GM18498 (cell line): ENCODE measurements at regions not wholly inside any gene's neighbourhood (a gene's known extent, or its start where the extent isn't known, plus 50 kb on each side); places are given as distances from the start of the nearest gene placed in this dataset.

Experiments used
- ATAC-seq: cut with Tn5 transposase; IDR thresholded peaks from one replicate; pipeline ENCODE4 v1.9.1; 2021; ENCODE audit warnings: mild to moderate bottlenecking, moderate library complexity; ENCODE audit not compliant: unreplicated experiment

DNA sequence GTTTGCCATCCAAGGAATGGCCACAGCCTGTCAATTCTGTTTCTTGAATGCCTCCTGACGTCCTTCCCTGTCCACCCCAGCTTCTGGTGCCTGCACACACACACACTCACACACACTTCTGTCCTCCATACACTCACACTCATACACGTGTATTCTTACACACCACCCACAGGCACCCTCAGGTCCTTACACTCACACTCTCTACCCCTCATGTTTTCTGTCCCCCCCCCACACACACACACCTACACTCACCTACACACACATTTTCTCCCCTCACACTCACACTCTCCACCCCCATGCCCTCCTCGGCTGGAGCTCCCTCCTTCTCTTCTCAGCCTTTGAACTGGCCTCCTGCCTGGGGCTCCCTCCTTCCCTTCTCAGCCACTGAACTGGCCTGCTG is 148.0 kb upstream of the SALL3 start:
- ATAC-seq, result no peak

DNA sequence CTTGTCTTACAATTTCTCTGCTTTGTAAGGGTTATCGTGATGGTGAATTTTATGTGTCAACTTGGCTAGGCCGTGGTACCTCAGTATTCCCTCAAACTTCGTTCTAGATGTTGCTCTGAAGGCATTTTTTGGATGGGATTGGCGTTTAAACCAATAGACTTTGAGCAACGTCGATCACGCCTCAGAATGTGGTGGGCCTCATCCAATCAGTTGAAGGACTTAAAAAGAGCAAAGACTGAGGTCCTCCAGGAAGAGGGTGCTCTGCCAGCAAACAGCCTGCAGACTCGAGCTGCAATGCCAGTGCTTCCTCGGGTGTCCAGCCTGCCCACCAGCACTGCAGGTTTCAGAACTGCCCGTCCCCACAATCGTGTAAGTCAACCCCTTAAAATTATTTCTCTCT is 145.8 kb upstream of the SALL3 start:
- ATAC-seq, result no peak

DNA sequence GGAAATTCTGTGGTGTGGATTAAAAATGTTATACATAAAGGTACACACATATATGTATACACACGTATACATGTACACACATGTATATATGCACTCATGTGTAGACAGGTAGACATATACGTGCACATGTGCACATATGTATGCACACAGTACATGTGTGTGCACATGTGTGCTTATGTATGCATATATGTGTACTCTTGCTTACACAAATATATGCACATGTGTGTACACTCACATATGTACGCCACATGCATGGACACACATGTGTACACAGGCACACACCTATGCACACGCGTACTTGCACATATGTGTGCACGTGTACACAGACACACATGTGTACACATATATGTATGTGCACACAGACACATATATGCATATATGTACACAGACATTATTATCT is 142.8 kb upstream of the SALL3 start:
- no peak for ATAC-seq

DNA sequence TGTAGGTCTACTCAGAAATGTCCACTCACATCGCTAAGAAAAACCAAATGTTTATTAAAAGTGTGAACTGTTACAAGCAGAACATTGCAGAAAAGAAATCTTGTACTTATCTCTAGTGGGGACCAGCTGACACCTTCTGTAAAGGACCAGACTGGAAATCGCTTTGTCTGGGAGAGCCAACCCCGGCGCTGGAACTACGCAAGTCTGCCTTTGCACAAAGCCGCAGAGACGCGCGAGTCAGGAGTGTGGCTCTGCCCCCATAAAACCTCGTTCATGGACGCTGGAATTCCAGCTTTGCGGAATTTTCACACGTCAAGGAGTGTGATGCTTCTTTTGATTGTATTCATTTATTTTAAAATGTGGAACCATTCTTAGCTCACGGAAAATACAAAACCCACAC is 141.9 kb upstream of the SALL3 start:
- ATAC-seq, result no peak

DNA sequence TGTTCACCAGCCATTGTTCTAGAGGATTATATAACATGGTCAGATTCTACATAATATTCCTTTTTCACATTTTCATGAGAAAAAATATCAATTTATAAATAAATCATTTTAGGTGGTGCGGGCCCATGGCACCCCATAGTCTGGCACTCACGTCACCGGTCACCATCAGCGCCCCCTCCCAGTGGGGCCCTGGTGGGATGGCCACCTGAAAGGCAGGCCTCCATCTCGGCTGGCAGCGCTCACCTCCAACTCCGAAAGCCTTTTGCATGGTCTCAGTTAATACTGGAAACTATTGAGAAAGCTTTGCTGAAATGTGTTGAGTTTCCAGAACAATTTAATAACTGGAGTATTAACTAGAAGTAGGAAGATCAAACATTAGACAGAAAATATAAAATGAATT is 141.4 kb upstream of the SALL3 start:
- ATAC-seq, result no peak

DNA sequence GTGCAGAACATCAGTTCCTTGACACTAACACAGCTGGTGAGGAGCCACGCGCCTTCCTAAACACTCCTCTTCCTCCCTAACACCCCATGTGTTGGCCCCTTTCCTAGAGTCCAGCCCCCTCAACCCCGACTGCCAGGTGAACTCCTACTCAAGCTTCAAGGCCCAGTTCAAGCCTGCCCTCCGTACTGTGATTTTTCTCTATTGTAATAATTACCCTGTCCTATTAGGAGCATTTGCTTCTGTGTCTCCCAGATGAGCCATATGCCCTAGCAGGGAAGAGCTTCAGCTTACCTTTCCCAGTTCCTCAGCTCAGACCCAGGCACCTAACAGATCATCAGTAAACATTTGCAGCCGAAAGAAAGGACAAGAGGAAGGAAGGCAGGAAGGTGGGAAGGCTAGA is 130.6 kb upstream of the SALL3 start:
- no peak for ATAC-seq

DNA sequence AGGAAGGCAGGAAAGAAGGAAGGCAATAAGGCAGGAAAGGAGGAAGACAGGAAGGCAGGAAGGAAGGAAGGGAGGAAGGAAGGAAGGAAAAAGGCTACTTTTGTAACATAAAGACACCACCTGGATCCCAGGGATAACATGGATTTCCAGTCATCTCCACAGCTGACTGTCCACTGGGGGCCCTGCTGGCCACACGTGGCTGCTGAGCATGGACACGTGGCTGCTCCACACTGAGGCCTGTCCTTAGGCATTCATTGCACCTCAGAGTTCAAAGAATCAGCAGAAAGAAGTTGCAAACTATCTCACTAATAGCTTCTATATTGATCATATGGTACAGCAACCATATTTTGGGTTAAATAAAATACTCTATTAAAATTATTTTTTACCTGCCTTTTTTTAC is 130.2 kb upstream of the SALL3 start:
- ATAC-seq, result no peak

DNA sequence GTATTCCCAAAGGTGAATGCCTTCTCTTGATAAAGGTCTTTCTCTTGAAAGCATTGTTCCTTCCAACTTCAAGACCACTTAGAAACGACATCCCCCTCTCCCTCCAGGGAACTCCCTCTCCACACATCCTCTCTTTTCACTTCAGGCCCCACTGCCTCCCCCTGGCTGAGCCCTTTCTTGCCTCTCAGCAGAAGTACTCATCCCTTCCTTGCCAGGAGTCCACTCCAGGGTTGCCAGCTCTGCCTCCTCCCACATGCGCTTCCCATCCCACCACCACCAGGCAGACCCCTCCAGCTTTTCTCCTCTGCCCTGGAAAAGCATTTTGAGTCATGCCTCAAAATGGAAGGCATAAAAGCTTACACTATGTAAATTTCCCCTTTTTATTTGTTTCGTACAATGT is 126.3 kb upstream of the SALL3 start:
- ATAC-seq, result no peak

DNA sequence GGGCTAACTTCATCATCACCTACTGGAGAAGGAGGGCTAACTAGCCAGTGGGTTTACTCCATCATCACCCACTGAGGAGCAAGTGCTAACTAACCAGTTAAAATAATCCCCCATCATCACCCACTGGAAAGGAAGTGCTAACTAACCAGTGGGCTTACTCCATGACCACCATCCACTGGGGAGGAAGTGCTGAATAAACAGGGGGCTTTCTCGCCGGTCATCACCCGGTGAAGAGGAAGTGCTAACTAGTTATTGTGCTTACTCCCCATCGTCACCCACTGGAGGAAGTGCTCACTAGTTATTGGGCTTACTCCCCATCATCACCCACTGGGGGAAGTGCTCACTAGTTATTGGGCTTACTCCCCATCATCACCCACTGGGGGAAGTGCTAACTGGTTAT is 124.4 kb upstream of the SALL3 start:
- no peak for ATAC-seq

DNA sequence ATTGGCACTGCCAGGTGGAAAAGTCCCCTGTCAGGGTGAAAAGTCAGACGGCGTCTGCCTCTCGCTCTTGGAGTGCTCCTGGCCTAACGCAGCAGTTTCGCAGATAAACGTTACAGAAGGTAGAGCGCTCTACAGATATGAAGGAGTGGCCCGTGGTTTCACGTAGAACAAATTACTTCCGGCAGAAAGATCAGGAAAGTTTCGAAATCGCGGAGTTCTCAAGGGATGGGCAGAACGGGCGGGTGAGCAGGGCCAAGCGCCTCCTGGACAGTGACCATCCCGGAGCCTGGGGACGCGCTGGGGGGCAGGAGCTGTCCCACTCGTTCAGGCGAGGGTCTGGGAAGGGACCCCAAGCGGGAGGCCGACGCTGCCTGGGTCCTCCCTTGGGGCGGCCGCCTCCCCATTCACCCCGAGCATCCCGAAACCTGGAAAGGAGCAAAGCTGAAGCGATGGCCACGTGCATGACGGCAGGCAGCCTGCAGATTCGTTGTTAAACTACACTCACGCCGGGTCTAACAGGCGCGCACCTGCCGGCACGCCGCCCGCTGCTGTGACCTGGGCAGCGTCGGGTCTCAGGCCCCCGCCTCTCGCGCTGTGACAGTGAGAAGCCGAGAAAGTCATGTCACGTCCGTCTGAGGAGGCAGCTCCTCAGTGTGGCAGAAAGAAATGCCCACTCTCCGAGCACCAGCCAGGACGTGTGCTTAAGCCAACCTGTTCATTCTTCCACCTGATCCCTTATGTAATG is 122.9 kb upstream of the SALL3 start:
- no peak for ATAC-seq

DNA sequence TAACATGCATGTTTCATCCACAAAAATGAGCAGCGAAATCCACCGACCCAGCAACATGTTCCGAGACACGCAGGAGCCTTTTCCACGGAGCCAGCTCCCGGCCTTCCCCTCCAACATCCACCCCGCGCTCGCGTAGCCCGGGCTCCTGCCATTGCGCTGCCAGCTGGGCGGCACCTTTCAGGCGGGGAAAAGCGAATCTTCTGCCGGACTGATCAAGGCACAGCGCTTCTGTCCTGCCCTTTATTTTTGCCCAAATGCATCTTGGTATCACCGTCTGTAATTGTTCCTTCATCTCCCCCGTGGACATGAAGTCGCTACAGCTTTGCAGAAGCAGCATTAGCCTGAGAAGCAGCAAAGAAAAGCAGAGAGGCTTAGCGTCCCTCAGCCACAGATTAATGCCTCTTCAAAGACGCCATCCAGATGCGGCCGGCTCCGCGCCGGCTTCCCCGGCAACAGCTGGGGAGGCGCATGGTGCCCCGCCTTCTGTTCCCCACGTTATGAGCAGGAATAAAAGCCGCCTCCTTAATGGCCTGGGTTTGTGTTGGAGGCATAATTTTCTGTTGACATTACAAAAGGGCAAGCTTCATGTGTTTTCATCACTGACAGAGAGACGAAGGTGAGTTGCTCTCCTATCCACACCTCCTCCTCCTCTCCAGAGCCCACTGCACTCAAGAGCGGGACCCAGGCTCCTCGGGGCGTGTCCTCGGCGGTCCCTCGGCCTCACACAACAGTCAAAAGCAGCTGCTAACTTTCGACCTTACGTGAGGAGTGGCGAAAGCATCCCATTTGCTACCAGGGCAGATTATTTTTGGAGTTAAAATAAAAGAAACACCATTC is 122.1 kb upstream of the SALL3 start:
- no peak for ATAC-seq

DNA sequence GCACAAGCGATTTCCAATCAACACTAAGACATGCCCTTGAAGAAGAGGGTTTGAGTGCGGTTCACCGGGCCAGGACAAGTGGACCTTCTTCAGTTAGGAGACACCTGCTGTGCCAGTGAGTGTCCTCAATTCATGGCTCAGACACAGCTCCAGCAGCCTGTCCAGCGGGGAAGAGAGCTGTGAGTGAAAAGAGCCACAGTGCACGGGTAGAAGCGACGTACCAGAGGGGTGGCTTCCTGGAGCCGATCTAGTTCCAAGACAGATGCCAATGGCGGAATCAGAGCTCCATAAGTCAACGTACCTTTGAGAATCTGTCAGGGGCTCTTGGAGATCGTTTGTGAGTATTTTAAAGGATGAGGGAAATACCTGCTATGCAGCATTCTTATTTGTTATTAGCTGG is 119.9 kb upstream of the SALL3 start:
- no peak for ATAC-seq

DNA sequence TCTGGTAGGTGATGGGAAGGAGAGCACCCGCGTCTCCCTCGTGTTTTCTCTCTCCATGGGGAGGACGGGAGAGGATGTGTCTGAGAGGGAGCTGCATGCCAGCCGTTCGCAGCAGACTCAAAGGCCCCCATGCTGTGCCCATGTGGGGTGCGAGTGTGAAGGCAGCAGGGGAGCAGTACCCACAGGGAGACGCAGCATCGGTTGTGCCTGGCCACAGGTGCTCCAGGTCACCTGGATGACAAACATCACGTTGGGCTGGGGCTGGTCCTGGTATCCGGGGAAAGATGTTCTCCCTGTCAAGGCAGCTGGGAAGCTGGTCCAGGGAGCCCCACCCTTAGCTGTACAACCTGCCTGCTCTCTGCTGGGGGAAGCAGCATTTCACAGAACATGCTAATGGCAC is 119.5 kb upstream of the SALL3 start:
- no peak for ATAC-seq

DNA sequence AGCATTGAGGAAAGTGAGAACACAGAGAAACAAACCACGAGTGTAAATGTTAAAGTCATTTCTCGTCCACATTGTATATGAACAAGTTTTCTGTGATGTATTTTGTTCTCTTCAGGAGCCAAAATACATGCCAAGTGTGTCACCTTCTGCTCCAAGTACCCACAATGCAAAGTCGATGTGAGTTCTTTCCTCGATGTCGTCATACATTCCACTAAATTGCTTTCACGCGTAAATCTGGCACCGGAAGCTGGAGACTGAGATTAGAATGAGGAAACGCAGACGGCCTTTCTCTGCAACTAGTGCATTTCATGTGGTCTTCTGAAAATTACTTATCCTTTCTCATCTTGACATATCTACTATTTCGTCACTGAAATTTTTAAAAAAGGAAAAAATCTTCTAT is 118.5 kb upstream of the SALL3 start:
- ATAC-seq, result no peak

DNA sequence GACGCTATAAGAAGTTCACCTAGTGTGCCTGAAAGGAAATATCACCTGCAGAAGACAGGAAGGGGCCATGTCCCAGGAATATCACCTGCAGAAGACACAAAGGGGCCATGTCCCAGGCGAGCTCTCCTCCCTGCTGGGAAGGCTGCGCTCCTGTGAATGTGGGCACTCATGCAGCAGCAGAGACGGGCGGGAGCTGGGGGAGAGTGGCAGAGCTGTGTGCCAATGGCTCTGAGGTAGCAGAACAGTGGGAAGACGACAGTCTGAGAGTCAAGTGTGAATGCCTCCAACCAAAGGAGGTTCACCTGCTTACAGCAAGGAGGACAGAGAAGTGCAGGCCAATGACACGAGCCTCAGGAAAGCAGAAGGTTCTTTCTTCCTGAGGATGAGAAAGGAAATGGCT is 117.9 kb upstream of the SALL3 start:
- ATAC-seq, result no peak

DNA sequence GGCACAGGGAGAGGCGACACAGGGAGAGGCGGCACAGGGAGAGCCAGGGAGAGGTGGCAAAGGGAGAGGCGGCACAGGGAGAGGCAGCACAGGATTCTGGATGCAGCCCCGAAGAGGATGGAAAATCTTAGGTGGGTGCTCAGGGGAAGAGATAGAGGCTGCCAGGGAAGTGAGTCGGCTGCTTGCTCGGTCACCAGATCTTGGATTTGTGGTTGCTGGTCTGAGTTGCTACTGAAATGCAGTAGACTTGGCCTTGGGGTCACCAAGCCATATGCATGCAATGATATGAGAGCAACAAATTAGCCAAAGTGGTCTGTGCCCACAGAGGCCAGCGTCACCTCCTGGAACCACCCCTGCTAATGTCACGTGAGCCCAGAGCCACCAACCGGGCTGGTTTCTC is 117.2 kb upstream of the SALL3 start:
- ATAC-seq, result no peak

DNA sequence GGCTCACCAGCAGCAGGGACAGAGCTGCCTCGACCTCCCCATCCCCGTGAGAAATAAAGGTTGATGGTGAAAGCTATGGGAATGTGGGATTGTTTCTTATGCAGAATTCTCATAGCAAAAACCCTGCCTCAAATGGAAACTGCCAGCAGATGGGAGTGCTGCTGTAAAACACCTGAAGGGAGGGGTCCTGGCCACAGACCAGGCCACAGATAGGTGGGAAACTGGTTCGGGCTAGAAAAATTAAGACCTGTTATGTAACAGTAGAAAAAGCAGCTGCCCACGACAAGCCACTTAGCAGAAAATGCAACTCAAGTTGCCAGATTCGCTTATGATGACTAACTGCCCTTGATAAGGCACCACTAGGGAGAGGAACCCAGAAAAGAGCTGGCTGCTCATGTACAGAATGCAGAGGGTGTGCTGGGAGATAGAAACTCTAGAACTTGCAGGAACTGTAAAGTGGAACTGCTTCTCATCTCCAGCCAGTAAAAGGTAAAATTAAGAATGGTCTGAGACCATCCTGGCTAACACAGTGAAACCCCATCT is 114.5 kb upstream of the SALL3 start:
- ATAC-seq, result no peak

DNA sequence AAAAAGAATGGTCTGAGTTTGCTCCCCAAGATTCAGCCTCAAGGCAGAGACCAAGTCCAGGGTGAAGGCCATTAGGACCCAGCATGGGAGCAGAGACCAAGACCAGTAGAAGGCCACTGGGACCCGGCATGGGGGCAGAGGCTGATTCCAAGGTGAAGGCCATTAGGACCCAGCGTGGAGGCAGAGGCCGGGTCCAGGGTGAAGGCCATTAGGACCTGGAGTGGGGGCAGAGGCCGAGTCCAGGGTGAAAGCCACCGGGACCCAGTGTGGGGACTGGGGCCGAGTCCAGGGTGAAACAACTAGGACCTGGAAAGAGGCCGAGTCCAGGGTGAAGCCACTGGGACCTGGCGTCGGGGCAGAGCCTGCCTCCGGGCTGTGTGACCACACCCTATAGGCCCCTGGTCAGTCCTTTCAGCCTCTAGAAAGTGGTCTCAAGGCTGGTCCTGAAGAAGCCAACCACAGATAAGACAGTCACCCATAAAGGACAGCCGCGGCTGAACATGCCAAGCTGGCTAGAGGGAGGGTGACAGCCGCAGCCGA is 113.8 kb upstream of the SALL3 start:
- ATAC-seq, result no peak

DNA sequence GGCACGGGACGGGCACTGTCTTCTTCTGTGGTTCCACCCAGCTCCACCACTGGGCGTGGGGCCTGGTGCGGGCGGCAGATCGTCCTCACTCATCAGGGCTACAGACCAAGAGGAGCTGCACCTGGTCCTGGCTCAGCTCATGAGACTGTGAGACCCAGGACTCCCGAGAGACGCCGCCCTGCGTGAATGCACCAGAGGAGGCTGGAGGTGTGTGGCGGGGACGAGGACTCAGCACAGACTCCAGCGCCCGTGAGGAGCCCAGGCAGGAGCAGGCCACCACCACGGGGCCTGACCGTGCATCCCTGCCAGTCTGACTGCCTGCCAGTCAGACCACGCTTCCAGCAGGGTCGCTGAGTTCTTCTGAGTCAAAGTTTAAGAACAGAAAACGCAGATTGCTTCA is 112.5 kb upstream of the SALL3 start:
- no peak for ATAC-seq

DNA sequence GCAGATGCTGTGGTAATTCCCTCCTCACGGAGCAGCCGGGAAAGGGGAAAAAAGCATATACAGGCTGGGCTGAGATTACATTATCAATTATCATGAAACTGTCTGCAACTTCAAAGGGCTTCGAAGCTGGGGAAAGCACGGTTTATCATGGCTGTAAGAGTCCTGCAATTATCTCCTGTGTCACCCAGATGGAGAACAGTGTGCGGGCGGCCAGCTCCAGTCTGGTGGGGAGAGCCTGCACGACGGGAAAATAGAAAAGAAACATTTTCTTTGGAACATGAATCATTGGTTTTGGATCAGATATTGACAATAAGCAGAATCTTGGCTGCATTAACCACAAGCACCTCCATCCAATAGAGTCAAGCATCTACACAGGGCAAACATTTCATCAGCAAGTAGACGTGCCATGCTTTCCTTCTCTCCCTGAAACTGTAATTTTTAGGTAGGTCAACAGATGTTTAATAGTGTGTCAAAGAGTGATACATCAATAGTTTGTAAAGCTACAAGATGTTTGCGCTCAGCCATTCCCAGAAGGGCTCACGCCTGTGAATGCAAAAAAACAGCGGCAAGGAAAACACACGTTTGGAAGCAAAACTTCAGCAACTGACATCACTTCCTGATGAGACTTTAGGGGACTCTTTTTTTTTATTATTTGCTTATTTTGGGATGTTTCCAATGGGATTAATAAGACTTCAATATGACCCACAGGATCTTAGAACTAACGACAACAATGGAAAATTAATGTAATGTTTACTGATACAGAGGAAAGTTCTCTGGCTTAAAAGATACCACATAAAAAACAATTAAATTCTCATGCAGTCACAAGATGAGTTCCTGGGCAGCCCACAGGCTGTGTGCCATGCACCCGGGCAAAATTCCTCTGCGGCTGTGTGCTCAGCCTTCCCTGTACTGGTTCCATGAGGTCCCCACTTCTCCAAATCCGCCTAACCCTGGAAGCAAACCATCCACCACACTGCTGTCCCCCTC is 111.0 kb upstream of the SALL3 start:
- ATAC-seq, result no peak

DNA sequence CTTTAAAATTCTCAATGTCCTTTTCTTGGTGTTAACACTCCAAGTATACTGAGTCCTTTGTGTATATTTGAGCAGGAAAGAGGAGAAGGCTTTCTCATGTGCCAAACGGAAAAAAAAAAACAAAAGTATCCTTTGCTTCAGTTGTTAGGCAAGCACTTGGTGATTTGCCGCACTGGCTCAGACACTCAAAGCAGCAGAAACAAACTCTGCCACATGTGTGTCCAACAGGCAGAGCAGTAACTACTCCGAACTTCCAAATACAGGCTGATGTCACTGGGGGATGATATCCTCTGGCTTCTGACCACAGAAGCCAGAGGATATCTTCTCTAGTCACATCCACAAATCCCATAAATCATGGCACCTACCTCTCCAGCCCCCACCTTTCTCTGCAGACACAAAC is 108.0 kb upstream of the SALL3 start:
- ATAC-seq, result no peak
